ENCODE measurements at regions not wholly inside any gene's neighbourhood (a gene's known extent, or its start where the extent isn't known, plus 50 kb on each side); places are given as distances from the start of the nearest gene placed in this dataset.

- TF ChIP-seq CTCF (IDR thresholded peaks at IDR 0.05; ENCODE audit: extremely low read depth in 1 of 2, insufficient read depth in 1 of 2, low read depth in 1 of 2, low read length in 2 of 2) (no peak), POLR2AphosphoS5 (IDR thresholded peaks at IDR 0.05; ENCODE audit: insufficient read depth, low read depth, low read length) (no peak), POLR2A (IDR thresholded peaks at IDR 0.05; ENCODE audit: low read depth, low read length) (no peak), GATA2 (IDR thresholded peaks at IDR 0.05; ENCODE audit: insufficient read depth, insufficient read length, low read depth, low read length) (no peak), EZH2 (IDR thresholded peaks at IDR 0.05; ENCODE audit: borderline replicate concordance, low read depth, low read length, severe bottlenecking) (no peak), JUN (IDR thresholded peaks at IDR 0.05; ENCODE audit: borderline replicate concordance, insufficient read depth, insufficient read length, low read depth) (no peak), MAX (IDR thresholded peaks at IDR 0.05; ENCODE audit: insufficient read depth, insufficient read length) (no peak), FOS (IDR thresholded peaks at IDR 0.05; ENCODE audit: borderline replicate concordance, insufficient read depth, low read length) (no peak)
Observed at GRCh38 chr16:55045756-55046460, 115.2 kb downstream of the IRX5 start.

Measured in endothelial cell of umbilical vein (primary cell).